KMS-11 (cell line): ENCODE measurements at regions not wholly inside any gene's neighbourhood (a gene's known extent, or its start where the extent isn't known, plus 50 kb on each side); places are given as distances from the start of the nearest gene placed in this dataset.

ENCODE experiments used
- H2AFZ ChIP-seq: fragments of 200-600 bp; sonication (generic); 2 replicates; pipeline ENCODE4 v1.6.1; 2016; ENCODE audit warnings: antibody characterized with exemption, mixed run types, low read depth
- H3K27ac ChIP-seq: fragments of 200-600 bp; sonication (generic); 2 replicates; pipeline ENCODE4 v1.6.1; 2016; ENCODE audit warnings: mild to moderate bottlenecking, mixed run types
- H3K27me3 ChIP-seq: fragments of 200-600 bp; sonication (generic); 2 replicates; pipeline ENCODE4 v1.6.1; 2017; ENCODE audit warnings: mild to moderate bottlenecking, low read depth, mixed run types, moderate library complexity; ENCODE audit not compliant: insufficient read depth
- H3K36me3 ChIP-seq: fragments of 200-600 bp; sonication (generic); 2 replicates; pipeline ENCODE4 v1.6.1; 2017; ENCODE audit warnings: mild to moderate bottlenecking, mixed run types; ENCODE audit not compliant: insufficient read depth
- H3K4me1 ChIP-seq: fragments of 200-600 bp; sonication (generic); 2 replicates; pipeline ENCODE4 v1.6.1; 2016; ENCODE audit warnings: mild to moderate bottlenecking, low read depth, mixed run types; ENCODE audit not compliant: poor library complexity, severe bottlenecking
- H3K4me2 ChIP-seq: fragments of 200-600 bp; sonication (generic); 2 replicates; pipeline ENCODE4 v1.7.0; 2016; ENCODE audit warnings: mild to moderate bottlenecking, mixed run types
- H3K4me3 ChIP-seq: fragments of 200-600 bp; sonication (generic); IDR thresholded peaks from 2 replicates; pipeline ENCODE4 v1.6.1; 2017; ENCODE audit warnings: low read depth, low read length, mixed read lengths; ENCODE audit not compliant: insufficient read depth
- H3K79me2 ChIP-seq: fragments of 200-600 bp; sonication (generic); 2 replicates; pipeline ENCODE4 v1.6.1; 2016; ENCODE audit warnings: low read depth, mixed run types; ENCODE audit not compliant: insufficient read depth
- H3K9ac ChIP-seq: fragments of 200-600 bp; sonication (generic); 2 replicates; pipeline ENCODE4 v1.6.1; 2016; ENCODE audit warnings: mild to moderate bottlenecking, mixed run types
- H4K20me1 ChIP-seq: fragments of 200-600 bp; sonication (generic); 2 replicates; pipeline ENCODE4 v1.6.1; 2016; ENCODE audit warnings: mild to moderate bottlenecking, mixed run types; ENCODE audit not compliant: insufficient read depth
- CTCF ChIP-seq: fragments of 200-600 bp; sonication (generic); conservative IDR thresholded peaks from 2 replicates; pipeline ENCODE4 v1.6.1; 2017; ENCODE audit warnings: low read depth, mild to moderate bottlenecking, antibody characterized with exemption, low read length, moderate library complexity, mixed read lengths

DNA sequence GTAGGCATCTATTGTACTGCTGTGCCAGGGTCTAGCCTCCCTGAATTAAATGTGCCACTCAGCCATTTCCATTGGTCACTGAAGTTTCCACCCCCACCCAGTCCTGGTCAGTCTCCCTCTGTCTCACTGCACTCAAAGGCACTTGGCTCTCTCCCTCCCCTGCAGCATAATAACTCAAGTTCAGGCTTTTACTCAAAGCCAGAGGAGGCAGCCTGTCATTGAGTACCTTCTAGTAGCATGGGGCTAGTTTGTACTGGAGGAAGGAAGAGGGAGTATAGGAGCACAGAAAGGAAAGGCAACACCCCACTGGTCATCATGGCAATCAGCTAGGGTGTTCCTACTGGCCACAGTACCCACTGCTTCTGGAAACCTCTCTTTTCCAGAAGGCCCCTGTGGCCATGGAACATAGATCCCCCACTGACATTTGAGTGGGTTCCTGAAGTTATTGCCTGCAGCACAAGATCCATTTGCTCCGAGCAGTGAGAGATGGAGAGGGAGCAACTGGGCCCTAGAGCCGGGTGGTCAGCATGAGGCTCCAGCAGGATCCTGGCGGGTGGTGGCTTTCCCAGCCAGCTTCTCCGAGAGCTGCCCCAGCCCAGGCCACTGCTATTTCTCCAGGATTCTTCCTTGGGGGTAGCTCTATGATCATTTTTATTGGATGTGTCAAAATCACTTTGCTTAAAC lies 89.9 kb upstream of the CPEB4 start:
- Histone ChIP-seq H3K27ac (no peak overlapping the region), H3K79me2 (no peaks in the 10 kb centered on the region), H3K4me3 (no peak overlapping the region), H2AFZ (no peak overlapping the region), H3K27me3 (no peaks in the 10 kb centered on the region), H3K4me2 (no peak overlapping the region), H3K4me1 (peaks cover 3% of the 10 kb centered on the region), H3K9ac (no peak overlapping the region), H3K36me3 (no peaks in the 10 kb centered on the region), H4K20me1 (no peaks in the 10 kb centered on the region)
- TF ChIP-seq CTCF: no peak

DNA sequence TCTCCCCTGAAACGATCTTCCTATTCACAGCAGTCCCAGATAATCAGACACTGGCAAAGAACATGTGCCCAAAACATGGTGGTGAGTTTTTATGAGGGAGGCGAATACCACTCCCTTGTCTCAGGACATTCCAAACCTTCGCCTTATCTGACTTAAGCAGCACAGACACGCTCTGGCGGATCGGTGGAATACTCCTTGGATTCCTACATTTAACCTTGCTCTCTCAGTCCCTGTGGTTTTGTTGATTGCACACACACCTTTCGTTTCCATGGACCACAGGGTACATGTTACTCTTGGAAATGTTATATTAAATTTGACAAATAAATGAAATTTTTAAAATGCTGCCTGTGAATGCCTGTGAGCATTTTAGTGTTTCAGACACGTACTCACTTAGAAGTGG lies 87.8 kb upstream of the CPEB4 start:
- no peak overlapping the region for H3K4me3 ChIP-seq
- peaks cover under 1% of the 10 kb centered on the region for H3K4me1 ChIP-seq
- no peak overlapping the region for H3K4me2 ChIP-seq
- no peak overlapping the region for H2AFZ ChIP-seq
- no peaks in the 10 kb centered on the region for H3K79me2 ChIP-seq
- H3K9ac ChIP-seq: no peak overlapping the region
- no peaks in the 10 kb centered on the region for H4K20me1 ChIP-seq
- TF ChIP-seq CTCF: no peak
- no peaks in the 10 kb centered on the region for H3K27me3 ChIP-seq
- no peaks in the 10 kb centered on the region for H3K36me3 ChIP-seq
- no peak overlapping the region for H3K27ac ChIP-seq

GRCh38 chr5:173801006-173801405 lies 87.1 kb upstream of the CPEB4 start:
- TF ChIP-seq CTCF: no peak
- Histone ChIP-seq H3K9ac (no peak overlapping the region), H3K4me1 (no peaks in the 10 kb centered on the region), H3K4me2 (no peak overlapping the region), H3K4me3 (no peak overlapping the region), H3K36me3 (no peaks in the 10 kb centered on the region), H4K20me1 (no peaks in the 10 kb centered on the region), H3K27me3 (no peaks in the 10 kb centered on the region), H3K27ac (no peak overlapping the region), H3K79me2 (no peaks in the 10 kb centered on the region), H2AFZ (no peak overlapping the region)

DNA sequence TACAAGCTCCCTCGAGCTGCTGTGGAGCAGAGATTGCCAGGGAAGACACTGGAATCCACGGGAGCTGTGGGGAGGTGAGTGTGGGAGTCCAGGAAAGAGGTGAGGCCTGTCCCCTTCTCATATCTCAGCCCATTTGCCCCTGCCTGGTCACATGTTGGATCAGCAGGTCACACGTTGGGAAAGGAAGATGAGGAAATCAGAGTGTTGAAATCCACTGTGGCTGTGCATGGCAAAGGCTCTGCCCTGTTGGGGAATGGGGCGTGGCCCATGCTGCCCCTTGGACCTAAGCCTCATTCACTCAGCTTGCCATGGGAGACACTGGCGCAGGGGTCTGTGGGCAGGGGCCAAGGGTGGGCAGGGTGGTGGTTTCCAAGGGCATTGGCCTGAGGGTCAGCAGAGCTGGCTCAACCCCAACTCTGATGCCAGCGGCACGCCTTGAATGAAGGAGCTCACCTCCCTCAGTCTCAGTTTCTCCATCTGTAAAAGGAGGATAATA lies 85.4 kb upstream of the CPEB4 start:
- Histone ChIP-seq H2AFZ (no peak overlapping the region), H3K4me2 (no peak overlapping the region), H3K36me3 (no peaks in the 10 kb centered on the region), H4K20me1 (no peaks in the 10 kb centered on the region), H3K4me1 (no peaks in the 10 kb centered on the region), H3K79me2 (no peaks in the 10 kb centered on the region), H3K27me3 (no peaks in the 10 kb centered on the region), H3K9ac (no peak overlapping the region), H3K4me3 (no peak overlapping the region), H3K27ac (no peak overlapping the region)
- no peak for TF ChIP-seq CTCF
